Mesenchymal stem cell (in vitro differentiated cells and primary cell): ENCODE measurements at regions not wholly inside any gene's neighbourhood (a gene's known extent, or its start where the extent isn't known, plus 50 kb on each side); places are given as distances from the start of the nearest gene placed in this dataset.

Source experiments
- DNase-seq: peaks from one replicate; pipeline ENCODE4 v3.0.0-alpha.2; 2013
- H2AFZ ChIP-seq: one replicate; pipeline ENCODE4 v1.6.1; 2013; ENCODE audit warnings: low read depth, mild to moderate bottlenecking, control low read depth, inconsistent platforms, low read length, moderate library complexity
- H2AK5ac ChIP-seq: 2 replicates; pipeline ENCODE4 v1.6.1; 2013; ENCODE audit warnings: low read length, moderate library complexity, mild to moderate bottlenecking, inconsistent platforms; ENCODE audit not compliant: severe bottlenecking
- H2BK120ac ChIP-seq: one replicate; pipeline ENCODE4 v1.6.1; 2013; ENCODE audit warnings: low read depth, mild to moderate bottlenecking, inconsistent platforms, low read length, moderate library complexity
- H2BK12ac ChIP-seq, 2 experiments: one replicate each; pipeline ENCODE4 v1.6.1; 2013; ENCODE audit warnings: inconsistent platforms in 2 of 2, low read length in 2 of 2, mild to moderate bottlenecking in 2 of 2, moderate library complexity in 2 of 2, control low read depth in 1 of 2
- H2BK15ac ChIP-seq: one replicate; pipeline ENCODE4 v1.6.1; 2013; ENCODE audit warnings: mild to moderate bottlenecking, low read depth, inconsistent platforms; ENCODE audit not compliant: poor library complexity, severe bottlenecking
- H2BK5ac ChIP-seq: 2 replicates; pipeline ENCODE4 v1.6.1; 2013; ENCODE audit warnings: low read depth, mild to moderate bottlenecking, low read length, control low read depth, inconsistent platforms; ENCODE audit not compliant: poor library complexity, severe bottlenecking
- H3K14ac ChIP-seq, 2 experiments: one replicate each; pipeline ENCODE4 v1.6.1; 2013; ENCODE audit warnings: inconsistent platforms in 2 of 2, low read length in 2 of 2, control low read depth in 1 of 2, mild to moderate bottlenecking in 1 of 2, moderate library complexity in 1 of 2
- H3K18ac ChIP-seq, 2 experiments: one replicate each; pipeline ENCODE4 v1.6.1; 2013; ENCODE audit warnings: inconsistent platforms in 2 of 2, low read length in 2 of 2, control low read depth in 1 of 2, low read depth in 1 of 2, mild to moderate bottlenecking in 1 of 2
- H3K23ac ChIP-seq, 2 experiments: one replicate each; pipeline ENCODE4 v1.6.1; 2013; ENCODE audit warnings: inconsistent platforms in 2 of 2, low read length in 2 of 2, mild to moderate bottlenecking in 2 of 2, moderate library complexity in 2 of 2, control low read depth in 1 of 2
- H3K27ac ChIP-seq: 2 replicates; pipeline ENCODE4 v1.5.1; 2013; ENCODE audit warnings: mild to moderate bottlenecking, moderate library complexity, low read length, control low read depth, inconsistent platforms; ENCODE audit not compliant: poor library complexity, severe bottlenecking
- H3K27me3 ChIP-seq, 2 experiments: 2 replicates each; pipeline versions ENCODE4 v1.6.1 to v1.7.0; 2013; ENCODE audit warnings: low read length in 2 of 2, mild to moderate bottlenecking in 2 of 2, moderate library complexity in 2 of 2, control low read depth in 1 of 2, inconsistent platforms in 1 of 2; ENCODE audit not compliant: control insufficient read depth in 1 of 2, insufficient read depth in 1 of 2
- H3K36me3 ChIP-seq, 2 experiments: 2 replicates each; pipeline versions ENCODE4 v1.6.1 to v1.7.0; 2013; ENCODE audit warnings: low read length in 2 of 2, control low read depth in 1 of 2, inconsistent platforms in 1 of 2, low read depth in 1 of 2, mild to moderate bottlenecking in 1 of 2; ENCODE audit not compliant: insufficient read depth in 2 of 2, control insufficient read depth in 1 of 2
- H3K4ac ChIP-seq, 2 experiments: one replicate each; pipeline ENCODE4 v1.6.1; 2013; ENCODE audit warnings: inconsistent platforms in 2 of 2, low read length in 2 of 2, mild to moderate bottlenecking in 2 of 2, moderate library complexity in 2 of 2, control low read depth in 1 of 2, low read depth in 1 of 2
- H3K4me1 ChIP-seq: 2 replicates; pipeline ENCODE4 v1.6.1; 2013; ENCODE audit warnings: low read depth, low read length, control low read depth; ENCODE audit not compliant: control insufficient read depth, insufficient read depth
- H3K4me2 ChIP-seq: 2 replicates; pipeline ENCODE4 v1.6.1; 2013; ENCODE audit warnings: low read length, mild to moderate bottlenecking, inconsistent platforms; ENCODE audit not compliant: poor library complexity, severe bottlenecking
- H3K4me3 ChIP-seq, 2 experiments: 2 replicates each; pipeline versions ENCODE4 v1.5.1 to v1.7.0; 2013; ENCODE audit warnings: low read length in 2 of 2, mild to moderate bottlenecking in 2 of 2, control low read depth in 1 of 2, low read depth in 1 of 2; ENCODE audit not compliant: insufficient read depth in 1 of 2
- H3K79me1 ChIP-seq: replicated peaks from 2 replicates; pipeline ENCODE4 v1.6.1; 2013; ENCODE audit warnings: mild to moderate bottlenecking, control low read depth, low read length, inconsistent platforms; ENCODE audit not compliant: poor library complexity, severe bottlenecking
- H3K9ac ChIP-seq: 2 replicates; pipeline ENCODE4 v1.7.0; 2013; ENCODE audit warnings: mild to moderate bottlenecking, low read length, moderate library complexity
- H3K9me3 ChIP-seq: 2 replicates; pipeline ENCODE4 v1.7.0; 2013; ENCODE audit warnings: mild to moderate bottlenecking, low read length; ENCODE audit not compliant: control insufficient read depth
- H4K8ac ChIP-seq: one replicate; pipeline ENCODE4 v1.6.1; 2013; ENCODE audit warnings: inconsistent platforms, mild to moderate bottlenecking, low read length, moderate library complexity
- H4K91ac ChIP-seq: one replicate; pipeline ENCODE4 v1.6.1; 2013; ENCODE audit warnings: mild to moderate bottlenecking, low read length, inconsistent platforms
- WGBS: methylation state at CpG from one replicate; pipeline ENCODE4 v1.1.7; 2013; ENCODE audit warnings: mixed read lengths; 5-methylcytosine and 5-hydroxymethylcytosine counted together

GRCh38 chr5:93870649-93871048 is 129.2 kb upstream of the POU5F2 start:
- no peak for DNase-seq
- Histone ChIP-seq H2BK120ac (no peak overlapping the region), H3K4me1 (peaks cover 1% of the 10 kb centered on the region), H3K18ac (no peak overlapping the region), H4K91ac (no peak overlapping the region), H2AK5ac (no peak overlapping the region), H3K4me3 (no peak overlapping the region), H3K79me1 (no peaks in the 10 kb centered on the region), H3K4ac (no peak overlapping the region), H2BK5ac (no peak overlapping the region), H3K36me3 (no peaks in the 10 kb centered on the region), H3K23ac (no peak overlapping the region), H3K9me3 (no peaks in the 10 kb centered on the region), H3K14ac (no peak overlapping the region), H4K8ac (no peak overlapping the region), H2AFZ (no peak overlapping the region), H3K4me2 (no peak overlapping the region), H2BK12ac (no peak overlapping the region), H3K27ac (no peak overlapping the region), H3K9ac (no peak overlapping the region), H2BK15ac (no peak overlapping the region), H3K27me3 (no peaks in the 10 kb centered on the region)
- WGBS, result 80% methylated on average over 2 of the region's 3 CpGs

- H3K9ac ChIP-seq, result no peak overlapping the region
- WGBS, result 100% methylated on average over 2 of the region's 6 CpGs
- no peak overlapping the region for H3K27ac ChIP-seq
- H3K27me3 ChIP-seq, result no peaks in the 10 kb centered on the region
- no peak overlapping the region for H2BK12ac ChIP-seq
- no peak overlapping the region for H2BK15ac ChIP-seq
- H3K36me3 ChIP-seq, result no peaks in the 10 kb centered on the region
- no peak overlapping the region for H2BK120ac ChIP-seq
- no peaks in the 10 kb centered on the region for H3K79me1 ChIP-seq
- no peak overlapping the region for H3K18ac ChIP-seq
- H4K91ac ChIP-seq, result no peak overlapping the region
- H3K23ac ChIP-seq, result no peak overlapping the region
- no peaks in the 10 kb centered on the region for H3K4me1 ChIP-seq
- H3K4ac ChIP-seq, result no peak overlapping the region
- H3K4me3 ChIP-seq, result no peak overlapping the region
- DNase-seq, result no peak
- no peak overlapping the region for H2AK5ac ChIP-seq
- H3K14ac ChIP-seq, result no peak overlapping the region
- no peak overlapping the region for H4K8ac ChIP-seq
- no peak overlapping the region for H2BK5ac ChIP-seq
- no peak overlapping the region for H3K4me2 ChIP-seq
- no peaks in the 10 kb centered on the region for H3K9me3 ChIP-seq
- H2AFZ ChIP-seq, result no peak overlapping the region
These were observed 127.5 kb upstream of the POU5F2 start for GRCh38 chr5:93868851-93869250.

- Histone ChIP-seq H2AFZ (no peak overlapping the region), H3K9ac (no peak overlapping the region)
These were observed 108.9 kb upstream of the POU5F2 start for GRCh38 chr5:93850311-93850710.

GRCh38 chr5:93845376-93845775 is 104.0 kb upstream of the POU5F2 start:
- peaks cover 39% of the 10 kb centered on the region for H3K9me3 ChIP-seq
- no peak overlapping the region for H2BK12ac ChIP-seq
- no peak for DNase-seq
- H2BK5ac ChIP-seq, result no peak overlapping the region
- no peaks in the 10 kb centered on the region for H3K27me3 ChIP-seq
- peak overlapping the region in 1 of 2 experiments; percentile 19 for H3K4me3 ChIP-seq
- no peak overlapping the region for H3K14ac ChIP-seq
- peaks cover 0 to 3% of the 10 kb centered on the region in 2 experiments for H3K36me3 ChIP-seq
- H4K8ac ChIP-seq, result no peak overlapping the region
- H3K4me1 ChIP-seq, result no peaks in the 10 kb centered on the region
- H3K9ac ChIP-seq, result no peak overlapping the region
- H3K79me1 ChIP-seq, result no peaks in the 10 kb centered on the region
- no peak overlapping the region for H3K18ac ChIP-seq
- no peak overlapping the region for H2AK5ac ChIP-seq
- no peak overlapping the region for H3K23ac ChIP-seq
- no peak overlapping the region for H3K4ac ChIP-seq
- no peak overlapping the region for H2BK15ac ChIP-seq
- no CpG with 5 or more reads among the region's 2 CpGs for WGBS
- no peak overlapping the region for H2BK120ac ChIP-seq
- no peak overlapping the region for H4K91ac ChIP-seq
- no peak overlapping the region for H2AFZ ChIP-seq
- H3K4me2 ChIP-seq, result no peak overlapping the region
- no peak overlapping the region for H3K27ac ChIP-seq

More at GRCh38 chr5:93850311-93850710, 108.9 kb upstream of the POU5F2 start:
- no peak overlapping the region for H2BK120ac ChIP-seq
- no peak overlapping the region for H2BK15ac ChIP-seq
- no peak overlapping the region for H2BK12ac ChIP-seq
- H3K27ac ChIP-seq, result no peak overlapping the region
- H2BK5ac ChIP-seq, result no peak overlapping the region
- H4K8ac ChIP-seq, result no peak overlapping the region
- no peak for DNase-seq
- 78% methylated on average over 2 of the region's 3 CpGs for WGBS
- no peak overlapping the region for H3K18ac ChIP-seq
- no peaks in the 10 kb centered on the region for H3K4me1 ChIP-seq
- H3K14ac ChIP-seq, result no peak overlapping the region
- H2AK5ac ChIP-seq, result no peak overlapping the region
- no peak overlapping the region for H3K4me2 ChIP-seq
- H3K36me3 ChIP-seq, result no peaks in the 10 kb centered on the region
- no peak overlapping the region for H3K4ac ChIP-seq
- no peak overlapping the region for H3K23ac ChIP-seq
- peaks cover 6% of the 10 kb centered on the region for H3K9me3 ChIP-seq
- no peaks in the 10 kb centered on the region for H3K27me3 ChIP-seq
- H3K4me3 ChIP-seq, result no peak overlapping the region
- H4K91ac ChIP-seq, result no peak overlapping the region
- H3K79me1 ChIP-seq, result no peaks in the 10 kb centered on the region
